Nephron (organoid): ENCODE measurements at regions not wholly inside any gene's neighbourhood (a gene's known extent, or its start where the extent isn't known, plus 50 kb on each side); places are given as distances from the start of the nearest gene placed in this dataset.

Source experiments
- H3K27ac Mint-ChIP-seq, 3 experiments: 2 replicates each; pipeline ENCODE4 v1.8.0; 2020; ENCODE audit warnings: mixed read lengths in 3 of 3, mild to moderate bottlenecking in 2 of 3, moderate library complexity in 1 of 3
- H3K27me3 Mint-ChIP-seq: 2 replicates; pipeline ENCODE4 v1.8.0; 2021; ENCODE audit warnings: low read depth, mild to moderate bottlenecking, moderate library complexity, mixed read lengths
- H3K36me3 Mint-ChIP-seq: 2 replicates; pipeline ENCODE4 v1.8.0; 2020; ENCODE audit warnings: low read depth, mixed read lengths
- H3K4me1 Mint-ChIP-seq: 2 replicates; pipeline ENCODE4 v1.8.0; 2020; ENCODE audit warnings: mixed read lengths
- H3K4me3 Mint-ChIP-seq, 3 experiments: 2 replicates each; pipeline ENCODE4 v1.8.0; 2020; ENCODE audit warnings: mild to moderate bottlenecking in 3 of 3, mixed read lengths in 3 of 3, moderate library complexity in 2 of 3
- H3K9me3 Mint-ChIP-seq: 2 replicates; pipeline ENCODE4 v1.8.0; 2020; ENCODE audit warnings: mixed read lengths
- CTCF ChIP-seq, 3 experiments: fragments of 200-600 bp; sonication (generic); IDR thresholded peaks; one replicate each; pipeline ENCODE4 v1.5.0; 2021; ENCODE audit warnings: antibody characterized with exemption in 3 of 3; ENCODE audit not compliant: unreplicated experiment in 3 of 3

- H3K4me3 Mint-ChIP-seq = no peak overlapping the region
- TF ChIP-seq CTCF (IDR thresholded peaks at IDR 0.05; ENCODE audit: unreplicated experiment in 3 of 3) = no peak
- H3K4me1 Mint-ChIP-seq = peaks cover 18% of the 10 kb centered on the region
- no peaks in the 10 kb centered on the region for H3K36me3 Mint-ChIP-seq
- H3K27ac Mint-ChIP-seq = peak overlapping the region in 2 of 3 experiments; percentile 13 to 50
- no peaks in the 10 kb centered on the region for H3K27me3 Mint-ChIP-seq
- H3K9me3 Mint-ChIP-seq = no peaks in the 10 kb centered on the region
Observed at GRCh38 chr6:15148356-15148946, 97.4 kb upstream of the JARID2 start.

- H3K27me3 Mint-ChIP-seq = no peaks in the 10 kb centered on the region
- no peak for TF ChIP-seq CTCF (IDR thresholded peaks at IDR 0.05; ENCODE audit: unreplicated experiment in 3 of 3)
- H3K36me3 Mint-ChIP-seq = no peaks in the 10 kb centered on the region
- H3K27ac Mint-ChIP-seq = no peak overlapping the region
- H3K4me1 Mint-ChIP-seq = peaks cover 18% of the 10 kb centered on the region
- H3K4me3 Mint-ChIP-seq = no peak overlapping the region
- H3K9me3 Mint-ChIP-seq = no peaks in the 10 kb centered on the region
Observed at GRCh38 chr6:15150207-15150606, 95.7 kb upstream of the JARID2 start.

GRCh38 chr6:15152700-15153099 is 93.2 kb upstream of the JARID2 start:
- TF ChIP-seq CTCF (IDR thresholded peaks at IDR 0.05; ENCODE audit: unreplicated experiment in 3 of 3) = no peak

GRCh38 chr6:15153191-15153590 is 92.7 kb upstream of the JARID2 start:
- no peak overlapping the region for H3K4me3 Mint-ChIP-seq
- H3K27me3 Mint-ChIP-seq = no peaks in the 10 kb centered on the region
- no peaks in the 10 kb centered on the region for H3K9me3 Mint-ChIP-seq
- H3K27ac Mint-ChIP-seq = no peak overlapping the region
- no peak for TF ChIP-seq CTCF (IDR thresholded peaks at IDR 0.05; ENCODE audit: unreplicated experiment in 3 of 3)
- no peaks in the 10 kb centered on the region for H3K36me3 Mint-ChIP-seq
- H3K4me1 Mint-ChIP-seq = peaks cover 13% of the 10 kb centered on the region

More at GRCh38 chr6:15152700-15153099, 93.2 kb upstream of the JARID2 start:
- H3K4me3 Mint-ChIP-seq = no peak overlapping the region
- no peaks in the 10 kb centered on the region for H3K36me3 Mint-ChIP-seq
- peaks cover 18% of the 10 kb centered on the region for H3K4me1 Mint-ChIP-seq
- H3K9me3 Mint-ChIP-seq = no peaks in the 10 kb centered on the region
- no peak overlapping the region for H3K27ac Mint-ChIP-seq
- H3K27me3 Mint-ChIP-seq = no peaks in the 10 kb centered on the region

GRCh38 chr6:15157479-15157878 is 88.4 kb upstream of the JARID2 start:
- Mint-ChIP-seq H3K4me3 (no peak overlapping the region), H3K36me3 (no peaks in the 10 kb centered on the region), H3K4me1 (peaks cover 13% of the 10 kb centered on the region), H3K27me3 (no peaks in the 10 kb centered on the region), H3K9me3 (no peaks in the 10 kb centered on the region), H3K27ac (no peak overlapping the region)
- TF ChIP-seq CTCF (IDR thresholded peaks at IDR 0.05; ENCODE audit: unreplicated experiment in 3 of 3) = no peak
